GM19193 (cell line): ENCODE measurements at regions not wholly inside any gene's neighbourhood (a gene's known extent, or its start where the extent isn't known, plus 50 kb on each side); places are given as distances from the start of the nearest gene placed in this dataset.

Experiments used
- POLR2A ChIP-seq: IDR thresholded peaks from 4 replicates; pipeline ENCODE4 v1.6.1; 2011; ENCODE audit not compliant: insufficient read depth, insufficient read length; ENCODE audit errors: extremely low read depth

GRCh38 chr6:112482373-112482772 lies 135.2 kb downstream of the RFPL4B start:
- TF ChIP-seq POLR2A, result no peak

GRCh38 chr6:112485120-112485826 lies 138.1 kb downstream of the RFPL4B start:
- TF ChIP-seq POLR2A, result no peak

GRCh38 chr6:112485827-112486212 lies 138.7 kb downstream of the RFPL4B start:
- TF ChIP-seq POLR2A, result no peak

- TF ChIP-seq POLR2A, result no peak
Measured at GRCh38 chr6:112486454-112486853, 139.3 kb downstream of the RFPL4B start.

GRCh38 chr6:112488238-112488637 lies 141.1 kb downstream of the RFPL4B start:
- no peak for TF ChIP-seq POLR2A

- TF ChIP-seq POLR2A, result no peak
Measured at GRCh38 chr6:112501705-112502104, 154.6 kb downstream of the RFPL4B start.

GRCh38 chr6:112502351-112503090 lies 155.4 kb downstream of the RFPL4B start:
- TF ChIP-seq POLR2A, result no peak

- TF ChIP-seq POLR2A, result no peak
Measured at GRCh38 chr6:112503091-112503596, 156.0 kb downstream of the RFPL4B start.

GRCh38 chr6:112504621-112505020 lies 157.5 kb downstream of the RFPL4B start:
- TF ChIP-seq POLR2A, result no peak

GRCh38 chr6:112511441-112511840 lies 164.3 kb downstream of the RFPL4B start:
- TF ChIP-seq POLR2A, result no peak

GRCh38 chr6:112513175-112513574 lies 166.0 kb downstream of the RFPL4B start:
- TF ChIP-seq POLR2A, result no peak

- TF ChIP-seq POLR2A, result no peak
Measured at GRCh38 chr6:112522587-112522986, 175.5 kb downstream of the RFPL4B start.

- no peak for TF ChIP-seq POLR2A
Measured at GRCh38 chr6:112524071-112524470, 176.9 kb downstream of the RFPL4B start.

- TF ChIP-seq POLR2A, result no peak
Measured at GRCh38 chr6:112525749-112526148, 178.6 kb downstream of the RFPL4B start.

GRCh38 chr6:112526594-112526993 lies 179.5 kb downstream of the RFPL4B start:
- no peak for TF ChIP-seq POLR2A

GRCh38 chr6:112535816-112536215 lies 188.7 kb downstream of the RFPL4B start:
- no peak for TF ChIP-seq POLR2A
